SK-N-MC (cell line): ENCODE measurements at regions not wholly inside any gene's neighbourhood (a gene's known extent, or its start where the extent isn't known, plus 50 kb on each side); places are given as distances from the start of the nearest gene placed in this dataset.

ENCODE experiments used
- EZH2 ChIP-seq: fragments of 200-600 bp; sonication (generic); IDR thresholded peaks from one replicate; pipeline ENCODE4 v1.6.1; 2017; ENCODE audit warnings: antibody characterized with exemption
- FOXP2 ChIP-seq: optimal IDR thresholded peaks from 2 replicates; pipeline ENCODE3; 2011; ENCODE audit warnings: mild to moderate bottlenecking, moderate library complexity; ENCODE audit not compliant: insufficient read depth; ENCODE audit errors: extremely low read length, control extremely low read depth
- POLR2AphosphoS5 ChIP-seq: IDR thresholded peaks from 2 replicates; pipeline ENCODE4 v1.6.1; 2012; ENCODE audit warnings: mild to moderate bottlenecking, low read depth, low read length, borderline replicate concordance

GRCh38 chr10:64329510-64329909 is 808.3 kb downstream of the REEP3 start:
- TF ChIP-seq EZH2 (no peak), POLR2AphosphoS5 (no peak), FOXP2 (no peak)
